ENCODE measurements at regions not wholly inside any gene's neighbourhood (a gene's known extent, or its start where the extent isn't known, plus 50 kb on each side); places are given as distances from the start of the nearest gene placed in this dataset.

GRCh38 chr13:87129602-87130300 lies 541.4 kb upstream of the SLITRK5 start:
- TF ChIP-seq, protein P1, sequence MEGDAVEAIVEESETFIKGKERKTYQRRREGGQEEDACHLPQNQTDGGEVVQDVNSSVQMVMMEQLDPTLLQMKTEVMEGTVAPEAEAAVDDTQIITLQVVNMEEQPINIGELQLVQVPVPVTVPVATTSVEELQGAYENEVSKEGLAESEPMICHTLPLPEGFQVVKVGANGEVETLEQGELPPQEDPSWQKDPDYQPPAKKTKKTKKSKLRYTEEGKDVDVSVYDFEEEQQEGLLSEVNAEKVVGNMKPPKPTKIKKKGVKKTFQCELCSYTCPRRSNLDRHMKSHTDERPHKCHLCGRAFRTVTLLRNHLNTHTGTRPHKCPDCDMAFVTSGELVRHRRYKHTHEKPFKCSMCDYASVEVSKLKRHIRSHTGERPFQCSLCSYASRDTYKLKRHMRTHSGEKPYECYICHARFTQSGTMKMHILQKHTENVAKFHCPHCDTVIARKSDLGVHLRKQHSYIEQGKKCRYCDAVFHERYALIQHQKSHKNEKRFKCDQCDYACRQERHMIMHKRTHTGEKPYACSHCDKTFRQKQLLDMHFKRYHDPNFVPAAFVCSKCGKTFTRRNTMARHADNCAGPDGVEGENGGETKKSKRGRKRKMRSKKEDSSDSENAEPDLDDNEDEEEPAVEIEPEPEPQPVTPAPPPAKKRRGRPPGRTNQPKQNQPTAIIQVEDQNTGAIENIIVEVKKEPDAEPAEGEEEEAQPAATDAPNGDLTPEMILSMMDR (IDR thresholded peaks at IDR 0.05; ENCODE audit: insufficient read depth, low read depth, low read length) = no peak
- no peak for DNase-seq (ENCODE audit: low read depth)
- H3K4me3 ChIP-seq (ENCODE audit: low read depth, low read length) = no peak overlapping the region

DNA sequence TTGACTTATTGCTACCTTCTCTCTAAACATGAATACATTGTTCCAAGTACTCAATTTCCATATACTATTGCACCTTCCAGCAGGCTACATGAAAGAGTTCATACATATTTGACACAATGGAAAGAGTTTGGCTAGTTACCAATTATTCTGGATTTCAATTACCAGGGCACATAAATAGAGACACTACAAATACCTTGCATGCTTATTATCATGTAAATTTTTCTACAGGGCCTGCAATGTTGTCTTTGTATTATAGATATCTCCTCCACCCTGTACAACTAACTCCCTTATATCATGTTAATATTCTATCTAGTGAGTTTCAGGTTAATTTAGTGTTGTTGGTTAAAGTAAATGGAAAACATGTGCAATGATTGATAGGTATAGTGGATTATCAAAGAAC lies 540.7 kb upstream of the SLITRK5 start:
- no peak for DNase-seq (ENCODE audit: low read depth)
- no peak overlapping the region for H3K4me3 ChIP-seq (ENCODE audit: low read depth, low read length)
- TF ChIP-seq, protein P1 (IDR thresholded peaks at IDR 0.05; ENCODE audit: insufficient read depth, low read depth, low read length) = no peak

DNA sequence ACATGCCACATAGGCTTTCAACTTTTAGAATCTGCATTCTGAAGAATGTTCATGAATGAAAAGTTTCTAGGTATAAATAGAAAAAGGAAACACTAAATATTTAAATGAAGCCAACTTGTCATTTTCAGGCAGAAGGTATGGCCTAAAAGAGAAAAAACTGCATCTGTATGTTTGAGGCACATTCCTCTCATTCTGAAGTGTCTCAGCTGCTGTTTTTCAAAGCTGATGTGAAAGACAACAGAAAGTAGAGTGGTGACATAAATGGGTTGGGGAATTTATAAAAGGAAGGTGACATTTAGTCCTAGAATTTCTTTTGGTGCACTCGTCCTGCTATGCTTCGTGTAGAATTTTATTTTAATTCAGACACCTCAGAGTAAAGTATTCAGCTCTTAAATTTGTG lies 539.6 kb upstream of the SLITRK5 start:
- TF ChIP-seq, protein P1 (IDR thresholded peaks at IDR 0.05; ENCODE audit: insufficient read depth, low read depth, low read length) = no peak
- no peak for DNase-seq (ENCODE audit: low read depth)
- no peak overlapping the region for H3K4me3 ChIP-seq (ENCODE audit: low read depth, low read length)

- DNase-seq (ENCODE audit: low read depth) = no peak
- no peak overlapping the region for H3K4me3 ChIP-seq (ENCODE audit: low read depth, low read length)
- TF ChIP-seq, protein P1 (IDR thresholded peaks at IDR 0.05; ENCODE audit: insufficient read depth, low read depth, low read length) = no peak
These were observed 532.3 kb upstream of the SLITRK5 start for GRCh38 chr13:87138866-87139265.

- TF ChIP-seq, protein P1 (IDR thresholded peaks at IDR 0.05; ENCODE audit: insufficient read depth, low read depth, low read length) = no peak
- peak; percentile 9 for DNase-seq (ENCODE audit: low read depth)
- no peak overlapping the region for H3K4me3 ChIP-seq (ENCODE audit: low read depth, low read length)
These were observed 524.1 kb upstream of the SLITRK5 start for GRCh38 chr13:87147076-87147475.

DNA sequence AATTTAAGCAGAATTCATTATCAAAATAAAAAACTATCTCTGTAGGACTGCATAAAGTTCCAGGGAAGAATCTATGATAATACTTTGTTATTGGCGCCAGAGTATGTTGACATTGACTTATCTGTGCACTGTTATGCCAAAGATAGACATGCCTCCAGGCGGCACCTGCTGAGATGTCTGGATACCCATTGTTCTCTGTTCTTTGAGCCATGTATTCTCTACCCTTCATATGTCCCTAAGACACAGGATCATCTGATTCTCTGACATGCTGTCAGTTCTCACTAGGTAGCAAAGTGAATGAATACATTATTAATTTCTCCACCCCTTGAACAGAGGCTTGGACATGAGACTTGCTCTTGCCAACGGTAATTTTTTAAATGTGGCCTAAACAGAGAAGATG lies 517.8 kb upstream of the SLITRK5 start:
- TF ChIP-seq, protein P1 (IDR thresholded peaks at IDR 0.05; ENCODE audit: insufficient read depth, low read depth, low read length) = no peak
- no peak overlapping the region for H3K4me3 ChIP-seq (ENCODE audit: low read depth, low read length)
- no peak for DNase-seq (ENCODE audit: low read depth)

- TF ChIP-seq, protein P1 (IDR thresholded peaks at IDR 0.05; ENCODE audit: insufficient read depth, low read depth, low read length) = no peak
- no peak for DNase-seq (ENCODE audit: low read depth)
- no peak overlapping the region for H3K4me3 ChIP-seq (ENCODE audit: low read depth, low read length)
These were observed 504.8 kb upstream of the SLITRK5 start for GRCh38 chr13:87166348-87166747.
